ENCODE measurements at regions not wholly inside any gene's neighbourhood (a gene's known extent, or its start where the extent isn't known, plus 50 kb on each side); places are given as distances from the start of the nearest gene placed in this dataset.

DNA sequence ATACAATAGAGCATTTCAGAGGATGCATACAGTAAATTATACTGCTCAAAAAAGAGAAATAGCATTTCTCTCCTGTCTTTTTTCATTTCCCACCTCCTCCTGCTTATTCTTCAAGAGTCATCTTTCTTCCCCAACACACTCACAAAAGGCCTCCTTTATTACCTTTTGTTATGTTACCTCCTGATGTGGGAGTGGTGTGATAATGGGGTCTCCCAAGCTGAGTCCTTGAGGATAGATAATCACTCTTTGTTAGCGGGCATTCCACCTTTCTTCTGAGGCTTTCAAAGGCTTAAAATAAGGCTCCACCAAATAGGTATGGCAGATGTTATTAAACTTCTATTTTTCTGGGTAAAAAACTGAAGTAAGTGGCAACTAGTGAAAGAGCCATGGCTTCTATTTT is 159.8 kb downstream of the CPEB2 start:
- TF ChIP-seq, protein P1, sequence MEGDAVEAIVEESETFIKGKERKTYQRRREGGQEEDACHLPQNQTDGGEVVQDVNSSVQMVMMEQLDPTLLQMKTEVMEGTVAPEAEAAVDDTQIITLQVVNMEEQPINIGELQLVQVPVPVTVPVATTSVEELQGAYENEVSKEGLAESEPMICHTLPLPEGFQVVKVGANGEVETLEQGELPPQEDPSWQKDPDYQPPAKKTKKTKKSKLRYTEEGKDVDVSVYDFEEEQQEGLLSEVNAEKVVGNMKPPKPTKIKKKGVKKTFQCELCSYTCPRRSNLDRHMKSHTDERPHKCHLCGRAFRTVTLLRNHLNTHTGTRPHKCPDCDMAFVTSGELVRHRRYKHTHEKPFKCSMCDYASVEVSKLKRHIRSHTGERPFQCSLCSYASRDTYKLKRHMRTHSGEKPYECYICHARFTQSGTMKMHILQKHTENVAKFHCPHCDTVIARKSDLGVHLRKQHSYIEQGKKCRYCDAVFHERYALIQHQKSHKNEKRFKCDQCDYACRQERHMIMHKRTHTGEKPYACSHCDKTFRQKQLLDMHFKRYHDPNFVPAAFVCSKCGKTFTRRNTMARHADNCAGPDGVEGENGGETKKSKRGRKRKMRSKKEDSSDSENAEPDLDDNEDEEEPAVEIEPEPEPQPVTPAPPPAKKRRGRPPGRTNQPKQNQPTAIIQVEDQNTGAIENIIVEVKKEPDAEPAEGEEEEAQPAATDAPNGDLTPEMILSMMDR (conservative IDR thresholded peaks at IDR 0.05; ENCODE audit: low read depth, low read length), result no peak
- no peak for TF ChIP-seq EZH2 (IDR thresholded peaks at IDR 0.05; ENCODE audit: borderline replicate concordance, low read depth, low read length, poor library complexity, severe bottlenecking)

Measured in A673 (cell line).